CD14-positive monocyte (primary cell): ENCODE measurements at regions not wholly inside any gene's neighbourhood (a gene's known extent, or its start where the extent isn't known, plus 50 kb on each side); places are given as distances from the start of the nearest gene placed in this dataset.

Source experiments
- DNase-seq, 3 donors: peaks; one replicate each; pipeline ENCODE4 v3.0.0-alpha.2; 2011 to 2022
- H2AFZ ChIP-seq: 2 replicates; pipeline ENCODE4 v1.6.0; 2012; ENCODE audit warnings: mild to moderate bottlenecking, low read depth, low read length, inconsistent platforms; ENCODE audit not compliant: insufficient read depth, poor library complexity, severe bottlenecking
- H3K27ac ChIP-seq, 2 donors: 1 replicate in 1 of 2; 2 replicates in 1 of 2; pipeline ENCODE4 v1.5.1; 2012 to 2013; ENCODE audit warnings: low read length in 2 of 2, control low read depth in 1 of 2, inconsistent platforms in 1 of 2, low read depth in 1 of 2, mild to moderate bottlenecking in 1 of 2
- H3K27me3 ChIP-seq, 2 donors: one replicate each; pipeline versions ENCODE4 v1.6.0 to v1.6.1; 2011 to 2013; ENCODE audit warnings: low read length in 2 of 2; ENCODE audit not compliant: control insufficient read depth in 2 of 2, insufficient read depth in 2 of 2
- H3K36me3 ChIP-seq, 2 donors: replicated peaks in 1 of 2; 1 replicate in 1 of 2; 2 replicates in 1 of 2; pipeline versions ENCODE4 v1.5.1 to v1.6.1; 2012 to 2013; ENCODE audit warnings: low read length in 2 of 2, control low read depth in 1 of 2, inconsistent platforms in 1 of 2, mild to moderate bottlenecking in 1 of 2; ENCODE audit not compliant: insufficient read depth in 2 of 2, control insufficient read depth in 1 of 2
- H3K4me1 ChIP-seq, 2 donors: 1 replicate in 1 of 2; 2 replicates in 1 of 2; pipeline versions ENCODE4 v1.5.1 to v1.6.1; 2012 to 2013; ENCODE audit warnings: low read length in 2 of 2, control low read depth in 1 of 2, inconsistent platforms in 1 of 2, mild to moderate bottlenecking in 1 of 2, moderate library complexity in 1 of 2; ENCODE audit not compliant: insufficient read depth in 2 of 2, control insufficient read depth in 1 of 2
- H3K4me2 ChIP-seq: replicated peaks from 2 replicates; pipeline ENCODE3; 2012; ENCODE audit warnings: low read length, moderate library complexity, mild to moderate bottlenecking; ENCODE audit not compliant: poor library complexity, severe bottlenecking; ENCODE audit errors: extremely low read depth
- H3K4me3 ChIP-seq, 3 experiments: fragments of 200-600 bp in 1 of 3; sonication (generic) in 1 of 3; replicated peaks in 1 of 3; 1 replicate in 2 of 3; 2 replicates in 1 of 3; pipeline ENCODE4 v1.5.1; 2011 to 2013; ENCODE audit warnings: low read length in 3 of 3, mild to moderate bottlenecking in 3 of 3, control low read depth in 2 of 3, low read depth in 2 of 3, inconsistent platforms in 1 of 3, moderate library complexity in 1 of 3
- H3K79me2 ChIP-seq: 2 replicates; pipeline ENCODE4 v1.6.0; 2012; ENCODE audit warnings: mild to moderate bottlenecking, control low read depth, inconsistent platforms, low read length, moderate library complexity; ENCODE audit not compliant: insufficient read depth
- H3K9ac ChIP-seq: 2 replicates; pipeline ENCODE4 v1.6.0; 2017; ENCODE audit warnings: low read length, mild to moderate bottlenecking; ENCODE audit not compliant: insufficient read depth, poor library complexity, severe bottlenecking
- H3K9me3 ChIP-seq, 2 donors: replicated peaks in 1 of 2; 1 replicate in 1 of 2; 2 replicates in 1 of 2; pipeline versions ENCODE4 v1.5.1 to v1.6.1; 2012 to 2013; ENCODE audit warnings: low read length in 2 of 2, control low read depth in 1 of 2; ENCODE audit not compliant: control insufficient read depth in 1 of 2, insufficient read depth in 1 of 2
- H4K20me1 ChIP-seq: 2 replicates; pipeline ENCODE4 v1.6.0; 2012; ENCODE audit warnings: mild to moderate bottlenecking, low read length, control low read depth, moderate library complexity; ENCODE audit not compliant: insufficient read depth
- H3K27ac Mint-ChIP-seq, 7 donors: one replicate each; pipeline ENCODE4 v1.8.0; 2020; ENCODE audit warnings: mild to moderate bottlenecking in 7 of 7, mixed read lengths in 7 of 7, moderate library complexity in 6 of 7, inconsistent platforms in 2 of 7
- H3K27me3 Mint-ChIP-seq, 3 donors: one replicate each; pipeline ENCODE4 v1.8.0; 2021 to 2022; ENCODE audit warnings: low read depth in 3 of 3, mild to moderate bottlenecking in 3 of 3, mixed read lengths in 3 of 3, moderate library complexity in 3 of 3, inconsistent platforms in 1 of 3
- H3K36me3 Mint-ChIP-seq, 2 donors: one replicate each; pipeline ENCODE4 v1.8.0; 2020; ENCODE audit warnings: mixed read lengths in 2 of 2, inconsistent platforms in 1 of 2, mild to moderate bottlenecking in 1 of 2
- H3K4me1 Mint-ChIP-seq: one replicate; pipeline ENCODE4 v1.8.0; 2020; ENCODE audit warnings: mild to moderate bottlenecking, mixed read lengths
- H3K4me3 Mint-ChIP-seq, 2 donors: one replicate each; pipeline ENCODE4 v1.8.0; 2020; ENCODE audit warnings: mild to moderate bottlenecking in 2 of 2, mixed read lengths in 2 of 2, moderate library complexity in 1 of 2
- H3K9me3 Mint-ChIP-seq, 7 donors: one replicate each; pipeline ENCODE4 v1.8.0; 2020 to 2022; ENCODE audit warnings: mixed read lengths in 7 of 7, mild to moderate bottlenecking in 6 of 7, moderate library complexity in 6 of 7, inconsistent platforms in 2 of 7
- CTCF ChIP-seq: fragments of 200-600 bp; IDR thresholded peaks from one replicate; pipeline ENCODE4 v1.8.0; 2022; ENCODE audit warnings: antibody characterized with exemption, mild to moderate bottlenecking
- WGBS: methylation state at CpG from one replicate; pipeline ENCODE4 v1.1.5; 2013; ENCODE audit warnings: missing lambda C conversion rate; ENCODE audit not compliant: insufficient coverage; 5-methylcytosine and 5-hydroxymethylcytosine counted together
- intact Hi-C, 2 donors: fragments of 100-400 bp; cut with micrococcal nuclease; formaldehyde crosslinking; loops; one replicate each; pipeline versions ENCODE4 v1.15.0 to v1.15.1; 2023

- H3K9me3 Mint-ChIP-seq, result peaks cover 0 to 4% (median 0%) of the 10 kb centered on the region in 7 donors
- H3K27me3 Mint-ChIP-seq, result peaks cover 0 to 1% (median 0%) of the 10 kb centered on the region in 3 donors
- H3K4me3 ChIP-seq, result no peak overlapping the region
- no peak overlapping the region for H3K27ac ChIP-seq
- H3K36me3 Mint-ChIP-seq, result no peaks in the 10 kb centered on the region
- H3K79me2 ChIP-seq, result no peaks in the 10 kb centered on the region
- H3K4me3 Mint-ChIP-seq, result no peak overlapping the region
- H3K4me2 ChIP-seq, result no peak overlapping the region
- no peak for DNase-seq
- no peak overlapping the region for H3K27ac Mint-ChIP-seq
- no peaks in the 10 kb centered on the region for H3K4me1 Mint-ChIP-seq
- no peak for TF ChIP-seq CTCF
- no peak overlapping the region for H2AFZ ChIP-seq
- no peaks in the 10 kb centered on the region for H3K36me3 ChIP-seq
- H3K4me1 ChIP-seq, result no peaks in the 10 kb centered on the region
- intact Hi-C loops, result no loop called here
- no peaks in the 10 kb centered on the region for H3K9me3 ChIP-seq
- H3K27me3 ChIP-seq, result no peaks in the 10 kb centered on the region
- H3K9ac ChIP-seq, result no peak overlapping the region
- no peaks in the 10 kb centered on the region for H4K20me1 ChIP-seq
Measured at GRCh38 chr6:104575536-104575935, 284.2 kb downstream of the HACE1 start.

GRCh38 chr6:104574135-104574750, 285.5 kb downstream of the HACE1 start:
- no peaks in the 10 kb centered on the region for H3K27me3 ChIP-seq
- no peak overlapping the region for H2AFZ ChIP-seq
- H3K4me1 ChIP-seq, result no peaks in the 10 kb centered on the region
- H4K20me1 ChIP-seq, result no peaks in the 10 kb centered on the region
- DNase-seq, result no peak
- no peak overlapping the region for H3K4me2 ChIP-seq
- H3K27me3 Mint-ChIP-seq, result no peaks in the 10 kb centered on the region
- no peaks in the 10 kb centered on the region for H3K79me2 ChIP-seq
- intact Hi-C loops, result no loop called here
- no peaks in the 10 kb centered on the region for H3K36me3 Mint-ChIP-seq
- H3K4me3 Mint-ChIP-seq, result no peak overlapping the region
- no peaks in the 10 kb centered on the region for H3K9me3 ChIP-seq
- no peak for TF ChIP-seq CTCF
- no peak overlapping the region for H3K27ac ChIP-seq
- H3K9ac ChIP-seq, result no peak overlapping the region
- H3K4me1 Mint-ChIP-seq, result no peaks in the 10 kb centered on the region
- peaks cover 0 to 4% (median 0%) of the 10 kb centered on the region in 7 donors for H3K9me3 Mint-ChIP-seq
- H3K36me3 ChIP-seq, result no peaks in the 10 kb centered on the region
- WGBS, result no CpG with 5 or more reads among the region's 1 CpG
- no peak overlapping the region for H3K27ac Mint-ChIP-seq
- H3K4me3 ChIP-seq, result no peak overlapping the region
